ENCODE measurements at regions not wholly inside any gene's neighbourhood (a gene's known extent, or its start where the extent isn't known, plus 50 kb on each side); places are given as distances from the start of the nearest gene placed in this dataset.

DNA sequence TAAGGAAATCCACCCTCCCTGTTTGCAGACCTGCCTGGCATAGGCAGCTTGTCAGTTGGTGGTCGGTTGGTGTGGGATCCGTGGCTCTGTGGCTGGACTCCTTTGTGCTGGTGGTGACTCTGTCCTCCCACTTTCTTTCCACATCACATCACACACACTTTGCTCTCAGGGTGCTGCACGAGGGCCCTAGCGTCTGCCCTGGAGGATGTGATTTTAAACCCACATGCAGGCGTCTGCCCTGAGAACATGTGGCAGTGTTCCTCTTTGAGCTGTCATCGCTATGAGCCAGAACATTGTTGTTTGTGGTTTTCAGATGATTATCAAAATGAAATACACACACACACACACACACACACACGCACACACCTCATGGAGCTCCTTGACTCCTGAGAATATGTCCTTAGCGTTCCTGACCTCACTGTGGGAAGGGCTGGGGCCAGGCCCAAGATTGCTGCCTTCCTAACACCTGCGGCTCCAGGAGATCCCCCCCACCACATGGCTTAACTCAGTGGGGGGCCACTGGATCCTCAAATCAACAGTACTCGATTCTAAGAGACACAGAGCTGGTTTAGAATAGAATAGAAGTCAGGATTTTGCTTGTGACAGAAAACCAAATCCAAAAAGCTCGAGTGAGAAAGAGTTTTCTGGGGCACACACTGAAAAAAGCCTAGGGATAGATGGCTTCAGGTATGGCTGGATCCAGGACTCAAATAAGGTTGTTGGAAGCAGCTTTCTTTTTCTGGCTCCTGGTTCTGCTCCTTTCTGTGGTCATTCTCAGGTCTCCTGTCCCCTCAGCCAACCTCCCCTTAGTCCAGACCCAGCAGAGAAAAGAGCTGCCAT lies 54.8 kb downstream of the RTP5 start:
- no peak for DNase-seq (ENCODE audit: low read depth in 3 of 3, low spot score in 2 of 3)

DNA sequence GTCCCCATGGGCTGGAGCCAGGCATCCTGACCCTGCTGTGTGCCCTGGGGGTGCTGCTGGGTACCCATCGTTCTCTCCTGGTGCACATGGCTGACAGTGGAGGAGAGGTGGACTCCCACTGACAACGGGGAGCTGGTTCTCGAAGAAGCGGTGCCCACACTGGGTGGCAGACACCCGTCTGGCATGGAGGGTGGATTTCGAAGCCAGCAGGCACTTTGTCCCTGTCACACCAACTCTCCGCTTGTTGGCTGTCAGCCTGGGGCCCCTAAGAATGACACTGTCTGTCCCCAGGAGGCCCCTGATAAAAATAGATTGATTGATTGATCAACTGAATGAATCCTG lies 55.4 kb downstream of the RTP5 start:
- DNase-seq (ENCODE audit: low read depth in 3 of 3, low spot score in 2 of 3) = no peak

DNA sequence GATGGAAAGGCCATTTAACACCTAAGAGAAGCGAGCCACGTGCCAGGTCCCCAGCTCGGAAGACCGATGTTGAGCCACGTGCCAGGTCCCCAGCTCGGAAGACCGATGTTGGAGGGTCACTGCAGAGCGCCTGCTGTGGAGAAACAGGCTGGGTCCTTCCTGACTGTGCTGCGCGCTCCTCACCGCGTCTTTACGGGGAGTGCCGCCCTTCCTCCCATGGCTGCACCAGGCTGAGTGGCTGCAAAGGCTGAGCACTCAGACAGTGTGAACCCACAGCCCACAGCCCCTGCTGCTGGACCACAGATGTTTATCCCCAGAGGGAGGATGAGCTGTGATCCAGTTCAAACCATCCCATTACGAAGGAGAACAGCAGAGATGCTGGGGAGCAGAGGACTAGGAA lies 55.7 kb downstream of the RTP5 start:
- no peak for DNase-seq (ENCODE audit: low read depth in 3 of 3, low spot score in 2 of 3)

DNA sequence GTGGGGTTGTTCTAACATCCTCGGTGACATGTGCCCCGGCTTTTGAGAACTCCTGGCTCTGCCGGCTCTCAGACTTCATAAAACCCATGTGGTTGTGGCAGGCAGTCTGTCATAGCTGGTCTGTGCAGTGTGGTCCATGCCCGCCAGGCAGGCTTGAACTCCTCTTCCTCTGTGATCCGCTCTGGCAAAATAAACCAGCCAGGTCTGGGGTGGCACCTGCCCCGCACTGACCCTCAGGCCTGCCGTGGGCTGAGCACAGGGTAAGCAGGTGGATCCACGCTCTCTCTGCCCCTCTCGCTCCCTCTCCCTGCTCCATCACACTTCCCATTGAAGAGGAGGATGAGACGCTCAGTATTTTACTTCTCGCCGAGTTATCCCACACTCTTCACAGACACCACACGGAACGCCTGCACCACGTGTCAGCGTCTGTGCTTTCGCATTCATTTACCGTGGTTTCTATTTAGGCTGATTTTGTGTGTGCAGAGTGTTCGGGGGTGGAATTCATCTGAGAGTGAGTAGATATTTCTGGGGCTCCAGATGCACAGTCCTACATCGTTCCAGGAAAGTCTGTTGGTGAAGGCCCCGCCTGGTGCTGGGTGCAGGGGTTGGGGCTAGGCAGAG lies 56.4 kb downstream of the RTP5 start:
- DNase-seq (ENCODE audit: low read depth in 3 of 3, low spot score in 2 of 3) = no peak

DNA sequence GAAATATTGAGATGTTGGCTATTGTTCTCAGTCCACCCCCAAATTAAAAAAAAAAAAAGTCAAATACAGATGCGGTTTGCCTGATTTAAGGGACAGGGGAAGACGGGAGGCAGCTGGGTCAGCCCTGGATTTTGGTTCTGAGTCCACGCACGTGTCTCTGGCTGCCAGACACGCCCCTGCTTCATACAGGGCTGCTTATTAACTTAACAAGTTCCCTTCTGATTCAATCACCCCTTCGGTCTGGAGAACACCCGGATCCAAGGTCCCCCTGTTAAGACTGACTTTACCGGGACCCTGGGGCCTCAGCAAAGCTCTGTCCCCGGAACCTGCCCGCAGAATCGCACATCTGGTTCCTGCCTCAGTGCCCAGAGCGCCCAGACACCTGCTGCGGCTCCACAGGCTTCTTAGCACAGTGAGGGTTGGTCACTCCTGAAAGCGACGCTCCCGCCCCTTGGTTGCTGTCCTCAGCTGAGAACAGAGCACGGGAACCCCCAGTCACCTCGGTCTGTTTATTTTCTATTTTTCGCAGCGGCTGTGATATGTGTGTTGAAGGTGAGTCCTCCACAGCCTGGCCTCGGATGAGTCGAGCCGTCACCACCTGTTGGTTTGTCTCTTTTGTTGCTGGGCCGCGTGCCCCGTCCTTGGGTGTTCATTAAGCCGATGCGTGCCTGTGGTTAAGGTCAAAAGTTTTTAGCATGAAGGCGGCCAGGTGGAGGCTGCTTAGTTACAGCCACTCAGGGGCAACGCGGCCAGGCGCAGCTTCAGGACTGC lies 57.2 kb downstream of the RTP5 start:
- no peak for DNase-seq (ENCODE audit: low read depth in 3 of 3, low spot score in 2 of 3)

DNA sequence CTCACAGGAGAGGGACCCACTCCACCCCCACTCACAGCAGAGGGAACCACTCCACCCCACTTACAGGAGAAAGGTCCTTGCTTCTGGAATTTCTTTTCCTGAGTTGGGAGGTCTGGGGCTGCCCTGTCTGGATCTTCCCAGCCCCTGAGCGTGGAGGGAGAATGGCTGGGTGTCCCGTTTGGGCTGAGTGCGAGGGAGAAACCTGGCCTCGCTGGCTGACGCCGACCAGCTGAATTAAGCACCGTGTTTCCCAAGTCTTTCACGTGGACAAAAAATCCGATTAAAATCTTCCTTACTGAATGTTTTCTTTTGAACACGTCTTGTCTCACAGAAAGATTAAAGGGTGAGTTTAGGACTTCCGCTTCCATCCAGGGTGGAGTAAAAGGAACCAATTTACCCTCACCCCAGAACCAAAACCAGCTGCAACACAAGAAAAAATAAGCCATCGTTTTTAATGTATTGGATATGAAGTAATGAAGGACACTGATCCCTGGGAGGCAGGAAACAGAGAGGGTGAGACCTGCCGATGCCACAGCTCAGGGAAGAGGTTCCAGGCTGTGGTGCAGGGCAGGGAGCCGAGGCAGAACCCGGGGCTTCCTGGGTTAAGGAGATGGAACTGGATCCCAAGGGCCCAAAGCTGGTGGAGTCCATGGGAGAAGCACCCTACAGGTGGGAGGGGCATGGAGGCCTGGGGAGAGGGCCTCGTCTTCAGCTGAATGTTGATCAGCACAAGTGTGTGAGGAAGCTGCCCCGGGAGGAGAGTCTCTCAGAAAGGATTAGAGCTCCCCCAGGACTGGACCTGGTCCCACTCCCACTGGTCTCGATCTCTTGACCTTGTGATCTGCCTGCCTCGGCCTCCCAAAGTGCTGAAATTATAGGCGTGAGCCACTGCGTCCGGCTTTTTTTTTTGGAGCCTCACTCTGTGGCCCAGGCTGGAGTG lies 60.3 kb downstream of the RTP5 start:
- no peak for DNase-seq (ENCODE audit: low read depth in 3 of 3, low spot score in 2 of 3)

DNA sequence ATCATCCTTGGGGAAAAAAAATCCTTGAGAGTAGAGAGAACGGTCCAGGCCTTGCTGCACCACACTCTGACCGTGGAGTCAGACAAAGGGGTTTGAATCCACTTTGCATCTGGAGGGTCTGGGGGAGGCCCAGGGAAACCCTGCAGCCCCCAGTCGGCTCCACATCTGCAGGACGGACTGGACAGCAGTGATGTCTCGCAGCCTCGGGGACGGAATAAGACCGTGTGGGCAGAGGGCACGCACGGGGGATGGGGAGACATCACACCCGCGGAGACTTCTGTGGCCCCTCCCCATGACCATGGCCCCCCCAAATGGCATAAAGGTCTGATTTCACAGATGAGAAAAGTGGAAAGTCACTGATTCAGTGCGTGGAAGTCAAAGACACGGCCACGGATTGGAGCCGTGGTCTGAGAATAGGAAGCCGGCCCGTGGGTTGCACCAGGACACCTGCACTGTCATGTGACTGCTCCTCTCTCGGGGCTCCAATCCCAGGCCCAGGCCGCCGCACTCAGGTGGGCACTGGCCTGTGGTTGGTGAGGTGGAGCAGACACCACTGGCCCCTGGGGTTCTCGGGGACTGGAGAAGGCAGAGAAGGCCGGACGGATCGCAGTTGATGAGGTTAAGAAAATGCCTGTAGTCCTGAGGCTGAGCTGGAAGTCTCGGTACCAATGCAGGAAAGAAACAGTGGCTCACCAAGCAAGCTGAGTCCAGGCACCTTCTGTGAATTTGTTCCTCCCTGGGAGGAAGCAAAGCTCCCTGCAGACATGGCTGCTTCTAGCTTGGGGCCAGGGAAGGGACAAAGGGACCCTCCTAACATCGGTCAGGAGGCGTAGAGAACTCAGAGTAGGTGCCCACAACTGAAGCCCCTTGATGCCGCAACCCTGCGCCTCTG lies 61.8 kb downstream of the RTP5 start:
- DNase-seq (ENCODE audit: low read depth in 3 of 3, low spot score in 2 of 3) = no peak

DNA sequence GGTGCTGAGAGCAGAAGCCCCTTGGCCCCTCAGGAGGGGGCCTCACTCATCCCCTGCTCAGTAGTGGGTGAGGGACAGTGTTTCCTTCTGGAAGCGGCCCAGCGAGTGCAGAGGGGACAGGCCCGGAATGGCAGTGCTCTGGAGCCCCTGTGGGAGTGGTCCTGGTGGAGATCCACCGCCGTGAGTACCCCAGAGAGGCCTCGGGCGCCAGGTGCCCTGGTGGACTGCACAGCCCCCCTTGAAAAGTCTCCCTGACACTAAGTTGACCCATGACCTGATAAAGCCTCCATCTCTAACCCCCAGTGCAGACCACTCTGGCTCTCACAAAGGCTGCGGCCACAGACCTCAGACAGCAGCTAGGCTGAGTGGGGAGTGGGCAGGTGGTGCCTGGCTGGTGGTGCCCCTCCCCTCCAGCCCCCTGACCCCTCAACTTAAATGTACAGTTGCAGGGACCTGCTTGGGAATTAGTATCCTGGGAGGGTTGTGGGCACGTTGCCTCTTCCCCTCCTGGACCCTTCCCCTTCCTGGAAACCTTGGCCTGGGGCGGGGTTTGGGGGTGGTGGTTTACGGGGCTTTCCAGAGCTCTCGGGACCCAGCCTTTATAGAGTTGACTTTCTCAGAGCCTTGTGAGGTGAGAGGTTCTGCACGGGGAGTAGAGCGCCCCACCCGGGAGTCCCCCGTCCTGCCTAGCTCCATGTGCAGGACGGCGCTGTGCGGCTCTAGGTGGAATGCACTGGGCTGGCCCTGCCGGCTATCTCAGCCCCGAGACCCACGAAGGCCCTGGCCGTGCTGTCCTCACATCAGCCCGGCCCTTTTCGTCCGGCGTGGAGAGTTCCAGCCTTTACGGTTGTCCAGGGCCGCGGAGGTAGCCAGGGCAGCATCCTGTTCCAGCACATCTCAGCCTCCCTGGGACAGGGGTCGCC lies 62.7 kb downstream of the RTP5 start:
- no peak for DNase-seq (ENCODE audit: low read depth in 3 of 3, low spot score in 2 of 3)

DNA sequence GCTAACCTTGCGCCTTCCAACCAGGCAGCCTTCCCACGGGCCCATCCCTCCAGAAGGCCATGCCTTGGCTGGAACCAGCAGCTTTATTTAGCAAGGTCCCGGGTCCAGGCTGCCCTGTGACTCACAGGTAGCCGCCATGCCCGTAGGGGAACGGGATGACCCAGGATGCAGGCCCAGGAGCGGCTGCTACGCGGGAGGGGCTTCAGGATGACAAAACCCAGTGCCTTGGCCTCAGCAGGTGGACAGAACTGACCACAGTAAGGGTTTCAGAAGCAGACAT lies 63.3 kb downstream of the RTP5 start:
- DNase-seq (ENCODE audit: low read depth in 3 of 3, low spot score in 2 of 3) = no peak

DNA sequence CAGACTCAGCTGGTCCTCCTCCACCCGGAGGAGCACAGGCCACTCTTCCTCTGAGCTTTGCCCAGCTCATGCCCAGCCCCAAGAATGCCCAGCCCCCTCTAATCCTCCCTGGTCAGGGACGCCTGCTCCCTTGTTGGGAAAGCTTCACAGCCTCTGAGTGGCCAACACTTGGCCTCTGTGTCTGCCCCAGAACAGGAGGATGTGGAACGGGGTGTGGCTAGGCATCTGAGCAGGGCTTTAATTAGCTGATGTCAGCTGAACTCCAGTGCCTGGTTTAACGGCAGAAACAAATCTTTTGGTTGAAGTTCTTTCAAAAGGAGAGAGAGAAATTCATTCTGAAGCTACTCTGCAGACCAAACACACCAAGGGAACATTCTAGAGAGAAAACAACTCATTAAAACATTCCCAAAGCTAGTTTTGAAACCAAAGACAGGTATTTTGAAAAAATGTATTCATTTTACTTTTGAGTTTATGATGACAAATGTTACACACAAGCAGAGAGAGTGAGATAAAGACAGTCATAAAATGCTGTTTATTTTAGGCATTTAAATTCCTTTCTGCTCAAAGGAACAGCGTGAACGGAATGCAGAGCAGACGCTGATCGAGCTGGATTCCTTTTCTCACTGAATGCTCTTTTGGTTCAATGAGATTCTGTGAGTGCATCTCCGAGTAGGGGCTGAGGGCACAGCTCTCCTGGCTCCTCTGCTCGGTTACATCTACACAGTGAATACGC lies 63.8 kb downstream of the RTP5 start:
- no peak for DNase-seq (ENCODE audit: low read depth in 3 of 3, low spot score in 2 of 3)

DNA sequence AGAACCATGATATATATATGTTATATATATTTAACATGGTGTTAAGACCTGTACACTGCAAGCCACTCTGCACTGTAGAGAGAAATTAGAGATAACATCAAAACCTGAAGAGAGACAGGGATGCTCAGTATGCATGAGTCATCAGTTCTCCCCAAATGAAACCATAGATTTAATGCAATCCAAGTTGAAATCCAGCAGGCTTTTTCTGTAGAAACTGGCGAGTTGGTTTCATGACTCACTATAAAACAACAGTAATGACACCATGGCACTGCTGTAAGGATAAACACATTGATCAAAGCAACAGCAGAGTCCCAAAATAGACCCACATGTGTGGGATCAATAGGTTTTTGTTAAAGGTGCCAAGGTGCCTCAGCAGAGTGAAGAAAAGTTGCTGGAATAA lies 65.8 kb downstream of the RTP5 start:
- DNase-seq (ENCODE audit: low read depth in 3 of 3, low spot score in 2 of 3) = no peak

DNA sequence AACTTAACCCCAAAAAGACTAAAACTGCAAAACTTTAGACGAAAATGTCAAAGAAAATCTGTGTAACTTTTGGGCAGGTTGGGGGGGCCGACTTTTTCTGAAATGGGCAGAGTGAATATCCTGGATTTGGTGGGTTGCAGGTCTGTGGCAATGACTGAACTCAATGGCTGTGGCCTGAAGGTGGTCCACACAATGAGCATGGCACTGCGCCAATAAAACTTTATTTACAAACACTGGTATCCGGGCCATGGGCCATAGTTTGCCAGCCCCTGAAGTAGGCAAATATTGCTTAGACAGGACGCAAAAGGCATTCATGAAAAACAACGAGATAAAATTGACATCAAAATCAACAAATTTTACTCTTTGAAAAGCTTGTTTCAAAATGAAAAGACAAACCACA lies 66.2 kb downstream of the RTP5 start:
- no peak for DNase-seq (ENCODE audit: low read depth in 3 of 3, low spot score in 2 of 3)

DNA sequence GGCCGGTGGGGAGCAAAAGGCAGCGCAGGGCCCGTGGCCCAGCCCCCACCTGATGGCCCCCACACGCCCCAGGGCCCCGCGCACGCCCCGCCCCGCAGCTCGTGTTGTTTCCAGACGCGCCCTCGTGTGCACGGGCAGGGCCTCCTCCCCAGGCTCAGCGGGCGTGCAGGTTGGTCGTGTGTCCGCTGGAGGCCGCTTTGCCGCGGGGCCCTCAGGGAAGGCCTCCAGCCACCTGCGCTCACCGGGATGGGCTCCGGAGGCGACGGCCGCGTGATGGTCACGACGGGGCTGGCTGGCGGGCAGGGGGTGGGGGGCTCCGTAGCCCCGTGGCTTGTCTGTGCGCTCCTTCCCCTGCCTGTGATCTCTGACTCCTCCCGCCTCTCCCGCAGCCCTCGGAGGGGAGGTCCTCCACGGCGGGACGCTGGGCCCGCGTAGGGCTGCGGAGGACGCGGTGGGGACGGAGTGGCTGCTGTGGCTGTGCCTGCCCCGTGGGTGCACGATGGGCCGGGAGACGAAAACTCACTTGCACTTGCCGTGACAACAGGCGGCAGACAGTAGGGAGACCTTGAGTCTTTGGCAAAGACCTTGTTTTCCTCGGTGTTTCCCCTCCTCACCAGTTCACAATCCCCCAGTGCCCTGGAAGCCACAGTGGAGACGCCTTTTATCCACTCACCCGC lies 67.1 kb downstream of the RTP5 start:
- DNase-seq (ENCODE audit: low read depth in 3 of 3, low spot score in 2 of 3) = no peak

DNA sequence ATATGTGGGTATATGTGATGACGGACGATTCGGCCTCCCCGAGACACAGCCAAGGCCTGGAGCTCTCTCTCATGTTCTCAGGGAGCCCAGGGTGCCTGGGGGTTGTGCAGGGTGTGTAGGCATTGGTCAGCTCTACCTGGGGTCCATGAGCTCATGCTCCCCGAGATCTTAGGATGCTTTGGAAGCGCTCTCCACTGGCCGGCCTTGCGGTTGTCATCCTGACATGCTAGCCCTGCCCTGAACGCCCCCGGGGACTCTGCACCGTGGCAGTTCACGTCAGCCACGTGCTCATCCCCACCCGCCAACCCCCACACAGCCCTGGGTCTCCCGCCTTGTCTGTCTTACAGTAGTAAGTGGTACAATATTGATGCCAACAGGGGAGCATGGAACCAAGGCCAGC lies 67.8 kb downstream of the RTP5 start:
- no peak for DNase-seq (ENCODE audit: low read depth in 3 of 3, low spot score in 2 of 3)

DNA sequence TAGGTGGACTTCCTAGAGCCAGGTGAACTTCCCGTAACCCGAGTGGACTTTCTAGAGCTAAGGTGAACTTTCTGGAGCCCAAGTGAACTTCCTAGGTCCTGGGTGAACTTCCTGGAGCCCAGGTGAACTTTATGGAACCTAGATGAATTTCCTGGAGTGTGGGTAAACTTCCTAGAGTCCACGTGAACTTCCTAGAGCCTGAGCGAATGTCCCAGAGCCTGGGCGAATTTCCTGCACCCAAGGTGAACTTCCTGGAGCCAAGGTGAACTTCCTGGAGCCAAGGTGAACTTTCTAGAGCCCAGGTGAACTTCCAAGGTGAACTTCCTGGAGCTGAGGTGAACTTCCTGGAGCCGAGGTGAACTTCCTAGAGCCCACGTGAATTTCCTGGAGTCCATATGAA lies 70.0 kb downstream of the RTP5 start:
- DNase-seq (ENCODE audit: low read depth in 3 of 3, low spot score in 2 of 3) = no peak

DNA sequence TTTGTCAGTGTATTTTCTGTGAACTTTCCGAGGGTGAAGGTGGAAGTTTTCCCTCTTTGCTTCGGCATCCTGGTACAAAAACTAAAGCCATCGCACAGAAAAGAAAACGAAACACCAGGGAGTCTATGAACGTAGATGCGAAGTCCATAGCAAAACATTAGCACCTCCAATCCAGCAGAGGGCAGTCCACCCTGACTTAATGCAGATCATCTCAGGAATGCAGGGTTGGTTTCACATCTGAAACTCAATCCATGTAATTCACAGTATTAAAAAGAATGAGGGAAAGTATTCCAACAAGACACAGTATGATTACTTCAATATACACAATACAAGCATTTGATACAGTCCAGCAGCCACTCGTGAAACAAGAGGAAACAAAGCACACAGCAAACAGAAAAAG lies 70.8 kb downstream of the RTP5 start:
- no peak for DNase-seq (ENCODE audit: low read depth in 3 of 3, low spot score in 2 of 3)

DNA sequence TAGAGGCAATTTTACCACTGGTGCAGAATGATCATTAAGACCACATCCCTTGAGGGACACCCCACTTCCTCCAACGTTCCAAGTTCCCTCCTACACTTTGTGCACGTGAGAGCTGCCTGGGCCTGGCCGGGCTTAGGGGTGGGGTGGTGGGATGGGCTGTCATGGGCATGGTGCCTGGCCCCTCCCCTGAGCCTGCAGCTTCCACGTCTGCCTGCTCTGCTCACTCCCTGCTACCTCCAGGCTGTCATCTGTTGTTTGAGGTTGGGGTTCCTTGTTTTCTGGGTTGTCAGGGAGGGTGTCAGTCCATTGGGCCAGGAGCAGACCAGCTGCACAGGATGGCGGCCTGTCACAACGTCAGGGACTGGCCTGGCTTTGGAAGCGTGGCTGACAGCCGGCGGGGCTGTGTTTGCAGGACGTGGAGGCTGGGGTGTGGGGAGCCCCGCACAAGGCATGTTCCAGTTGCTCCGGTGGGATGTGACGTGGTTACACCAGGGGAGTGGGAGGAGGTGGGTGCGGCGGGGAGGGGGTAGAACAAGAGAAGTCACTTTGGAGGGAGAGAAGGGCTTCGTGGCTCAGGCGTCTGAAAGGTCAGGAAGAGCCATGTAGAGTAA lies 72.3 kb downstream of the RTP5 start:
- DNase-seq (ENCODE audit: low read depth in 3 of 3, low spot score in 2 of 3) = no peak

Data from right renal cortex interstitium (tissue), 3 donors.